ENCODE measurements at regions not wholly inside any gene's neighbourhood (a gene's known extent, or its start where the extent isn't known, plus 50 kb on each side); places are given as distances from the start of the nearest gene placed in this dataset.
A peak's percentile ranks its signal among the peaks of the same experiment; 100 is the strongest.
"Not testable (repeated sequence)": the region's sequence is repeated elsewhere in the genome, so short reads cannot be mapped to it uniquely, and the experiment has no call there.

DNA sequence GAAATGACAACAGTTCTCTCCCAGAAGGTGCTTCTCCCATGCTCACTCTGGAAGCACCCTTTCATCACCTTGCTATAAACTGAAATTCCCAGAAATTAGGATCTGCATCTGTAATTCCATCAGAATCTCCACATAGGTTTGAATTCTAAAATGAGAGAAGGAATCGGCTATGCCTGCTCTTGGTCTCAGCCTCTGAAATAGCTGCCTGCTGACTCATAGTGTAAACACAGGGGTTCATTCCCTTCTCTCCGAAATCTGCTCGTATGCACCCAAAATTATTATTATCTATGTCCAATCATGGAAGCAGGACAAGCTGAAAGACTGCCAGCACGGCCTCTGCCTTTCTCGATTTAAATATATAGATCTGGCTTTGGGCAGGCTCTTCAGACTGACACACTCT is 74.6 kb upstream of the TAB2 start:
- Histone ChIP-seq H3K4me3 (no peak overlapping the region), H3K4me1 (peaks cover 16% of the 10 kb centered on the region), H3K9ac (no peak overlapping the region), H4K20me1 (no peaks in the 10 kb centered on the region), H3K27me3 (no peaks in the 10 kb centered on the region), H3K9me3 (peaks cover 29% of the 10 kb centered on the region), H3K4me2 (no peak overlapping the region), H3K27ac (no peak overlapping the region), H3K36me3 (no peaks in the 10 kb centered on the region)
- TF ChIP-seq Cebpa-rat (IDR thresholded peaks at IDR 0.05): no peak

DNA sequence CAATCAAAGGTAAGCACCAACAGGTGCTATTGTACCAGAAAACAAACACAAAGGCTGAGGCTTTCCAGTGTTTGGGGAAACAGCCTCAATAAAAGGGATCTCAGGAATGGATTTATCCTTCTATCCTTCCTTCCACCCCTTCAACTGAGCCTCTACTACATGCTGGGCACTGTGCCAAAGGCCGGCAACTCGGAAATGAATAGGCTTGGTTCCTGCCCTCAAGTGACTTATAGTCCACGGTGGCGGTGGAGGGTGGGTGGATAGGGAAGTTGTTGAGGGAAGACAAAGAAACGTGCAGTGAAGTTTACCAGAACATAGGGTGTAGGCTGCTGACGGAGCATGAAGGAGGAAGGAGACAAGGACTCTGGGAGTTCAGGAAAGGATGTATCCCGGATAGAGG is 73.4 kb upstream of the TAB2 start:
- no peak overlapping the region for H3K4me3 ChIP-seq
- H3K4me2 ChIP-seq: no peak overlapping the region
- H3K27ac ChIP-seq: no peak overlapping the region
- TF ChIP-seq Cebpa-rat (IDR thresholded peaks at IDR 0.05): no peak
- H4K20me1 ChIP-seq: no peaks in the 10 kb centered on the region
- no peak overlapping the region for H3K9ac ChIP-seq
- H3K27me3 ChIP-seq: no peaks in the 10 kb centered on the region
- H3K9me3 ChIP-seq: peaks cover 17% of the 10 kb centered on the region
- peaks cover 26% of the 10 kb centered on the region for H3K4me1 ChIP-seq
- H3K36me3 ChIP-seq: no peaks in the 10 kb centered on the region

DNA sequence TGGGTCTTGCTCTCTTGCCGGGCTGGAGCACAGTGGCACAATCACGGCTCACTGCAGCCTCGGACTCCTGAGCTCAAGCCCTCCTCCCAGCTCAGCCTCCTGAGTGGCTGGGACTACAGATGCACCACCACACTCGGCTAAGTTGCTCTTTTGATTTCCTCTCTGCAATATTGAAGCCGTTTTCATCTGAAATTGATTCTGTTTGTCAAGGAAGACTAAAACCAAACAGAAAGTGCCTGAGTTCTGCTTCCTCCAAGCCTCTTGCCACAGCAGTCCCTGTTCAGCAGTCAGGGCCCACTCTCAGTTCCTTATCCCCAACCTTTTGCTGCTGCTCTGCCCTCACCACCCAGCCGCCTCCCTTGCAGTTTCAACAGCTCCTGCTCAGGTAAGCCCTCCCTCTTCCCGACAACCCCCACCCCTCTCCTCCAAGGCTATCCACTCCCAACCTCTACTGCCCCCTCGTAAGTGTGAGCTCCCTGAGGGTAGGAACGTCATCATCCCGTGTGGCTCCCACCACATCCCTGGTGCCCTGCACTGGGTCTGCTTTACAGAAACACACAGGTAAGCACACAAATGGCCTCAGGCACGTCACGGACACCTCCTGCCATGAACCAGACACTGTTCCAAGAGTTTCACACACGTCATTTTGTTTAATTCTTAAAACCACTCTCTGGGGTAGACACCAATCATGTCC is 70.7 kb upstream of the TAB2 start:
- H3K4me2 ChIP-seq: peak overlapping the region; percentile 50
- H3K27ac ChIP-seq: peak overlapping the region; percentile 40
- no peaks in the 10 kb centered on the region for H3K27me3 ChIP-seq
- TF ChIP-seq Cebpa-rat (IDR thresholded peaks at IDR 0.05): no peak
- H3K9ac ChIP-seq: peak overlapping the region; percentile 34; the same call in 1 of the 2 replicates
- no peak overlapping the region for H3K4me3 ChIP-seq
- no peaks in the 10 kb centered on the region for H3K36me3 ChIP-seq
- no peaks in the 10 kb centered on the region for H4K20me1 ChIP-seq
- H3K4me1 ChIP-seq: peaks cover 26% of the 10 kb centered on the region
- H3K9me3 ChIP-seq: no peaks in the 10 kb centered on the region; the same call in 1 of the 2 replicates

DNA sequence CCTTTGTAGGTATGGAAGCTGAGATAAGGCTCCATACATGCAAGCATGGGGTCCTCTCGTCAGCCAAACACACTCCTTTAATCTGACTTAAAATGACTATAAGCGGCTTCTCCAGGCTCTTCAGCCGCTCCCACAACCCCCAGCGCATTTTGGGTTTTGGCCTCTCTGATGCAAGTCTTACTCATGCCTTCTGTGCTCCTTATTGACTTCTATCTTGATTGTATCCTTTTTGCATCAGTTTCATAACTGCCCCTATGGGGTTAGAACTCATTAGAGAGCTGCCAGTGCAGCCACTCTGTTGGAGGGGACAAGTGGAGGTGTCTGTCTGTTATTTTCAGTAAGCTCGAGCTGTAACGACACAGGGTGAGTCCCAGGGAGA is 70.1 kb upstream of the TAB2 start:
- no peak overlapping the region for H3K9ac ChIP-seq
- no peaks in the 10 kb centered on the region for H3K27me3 ChIP-seq
- no peak overlapping the region for H3K4me3 ChIP-seq
- no peaks in the 10 kb centered on the region for H4K20me1 ChIP-seq
- no peaks in the 10 kb centered on the region; the same call in 1 of the 2 replicates for H3K9me3 ChIP-seq
- TF ChIP-seq Cebpa-rat (IDR thresholded peaks at IDR 0.05): no peak
- no peaks in the 10 kb centered on the region for H3K36me3 ChIP-seq
- H3K4me1 ChIP-seq: peaks cover 26% of the 10 kb centered on the region
- no peak overlapping the region for H3K27ac ChIP-seq
- H3K4me2 ChIP-seq: no peak overlapping the region

DNA sequence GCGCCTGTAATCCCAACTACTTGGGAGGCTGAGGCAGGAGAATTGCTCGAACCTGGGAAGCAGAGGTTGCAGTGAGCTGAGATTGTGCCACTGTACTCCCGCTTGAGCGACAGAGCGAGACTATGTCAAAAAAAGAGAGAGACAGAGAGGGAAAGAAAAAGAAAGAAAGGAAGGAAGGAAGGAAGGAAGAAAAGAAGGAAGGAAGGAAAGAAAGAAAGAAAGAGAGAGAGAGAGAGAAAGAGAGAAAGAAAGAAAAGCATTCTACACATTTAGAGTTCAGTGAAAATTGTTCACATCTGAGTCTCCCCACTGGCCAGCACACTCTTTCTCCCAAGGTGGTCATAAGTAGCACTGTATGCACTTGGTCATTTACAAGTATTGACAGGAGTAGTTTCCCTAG is 69.2 kb upstream of the TAB2 start:
- H3K4me1 ChIP-seq: peaks cover 26% of the 10 kb centered on the region
- not testable (repeated sequence) for H3K4me3 ChIP-seq, H3K27ac ChIP-seq, H3K36me3 ChIP-seq, H3K9me3 ChIP-seq, H3K9ac ChIP-seq, H3K27me3 ChIP-seq, H4K20me1 ChIP-seq
- H3K4me2 ChIP-seq: peak overlapping the region; percentile 12; the same call in 1 of the 2 replicates

DNA sequence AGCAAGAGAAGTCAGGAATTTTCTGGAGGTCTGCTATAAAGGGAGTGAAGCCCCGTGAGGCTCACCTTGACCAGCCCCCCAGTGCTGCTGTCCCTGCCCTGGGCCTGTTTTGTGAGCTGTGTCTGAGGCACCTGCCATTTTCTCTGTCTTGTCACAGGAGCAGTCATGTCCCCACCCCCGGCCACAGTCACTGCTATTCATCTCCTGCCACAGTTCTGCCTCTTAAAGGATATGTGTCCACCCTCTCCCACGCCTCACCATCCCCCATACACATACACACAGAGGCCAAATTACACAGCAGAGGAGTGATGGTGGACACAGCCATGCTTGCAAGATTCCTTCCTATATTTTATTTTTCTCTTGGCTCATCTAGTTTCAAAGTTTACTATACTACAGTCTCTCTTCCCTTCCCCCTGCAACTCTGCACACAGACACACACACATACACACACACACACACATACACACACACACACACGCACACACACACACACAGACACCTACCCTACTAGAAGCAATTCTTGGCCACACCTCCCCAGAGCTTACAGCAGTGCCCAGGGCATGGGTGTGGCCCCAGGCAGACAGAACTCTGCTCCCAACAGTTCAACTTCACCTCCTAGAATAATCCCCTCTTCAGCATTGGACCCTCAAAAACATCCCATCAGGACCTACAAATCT is 68.7 kb upstream of the TAB2 start:
- Histone ChIP-seq H3K9me3 (peaks cover 6% of the 10 kb centered on the region; the same call in 1 of the 2 replicates), H3K27ac (no peak overlapping the region), H3K4me3 (no peak overlapping the region), H3K36me3 (no peaks in the 10 kb centered on the region), H4K20me1 (no peaks in the 10 kb centered on the region), H3K4me2 (peak overlapping the region; percentile 12; the same call in 1 of the 2 replicates), H3K4me1 (peaks cover 26% of the 10 kb centered on the region), H3K9ac (no peak overlapping the region), H3K27me3 (no peaks in the 10 kb centered on the region)
- TF ChIP-seq Cebpa-rat (IDR thresholded peaks at IDR 0.05): no peak

DNA sequence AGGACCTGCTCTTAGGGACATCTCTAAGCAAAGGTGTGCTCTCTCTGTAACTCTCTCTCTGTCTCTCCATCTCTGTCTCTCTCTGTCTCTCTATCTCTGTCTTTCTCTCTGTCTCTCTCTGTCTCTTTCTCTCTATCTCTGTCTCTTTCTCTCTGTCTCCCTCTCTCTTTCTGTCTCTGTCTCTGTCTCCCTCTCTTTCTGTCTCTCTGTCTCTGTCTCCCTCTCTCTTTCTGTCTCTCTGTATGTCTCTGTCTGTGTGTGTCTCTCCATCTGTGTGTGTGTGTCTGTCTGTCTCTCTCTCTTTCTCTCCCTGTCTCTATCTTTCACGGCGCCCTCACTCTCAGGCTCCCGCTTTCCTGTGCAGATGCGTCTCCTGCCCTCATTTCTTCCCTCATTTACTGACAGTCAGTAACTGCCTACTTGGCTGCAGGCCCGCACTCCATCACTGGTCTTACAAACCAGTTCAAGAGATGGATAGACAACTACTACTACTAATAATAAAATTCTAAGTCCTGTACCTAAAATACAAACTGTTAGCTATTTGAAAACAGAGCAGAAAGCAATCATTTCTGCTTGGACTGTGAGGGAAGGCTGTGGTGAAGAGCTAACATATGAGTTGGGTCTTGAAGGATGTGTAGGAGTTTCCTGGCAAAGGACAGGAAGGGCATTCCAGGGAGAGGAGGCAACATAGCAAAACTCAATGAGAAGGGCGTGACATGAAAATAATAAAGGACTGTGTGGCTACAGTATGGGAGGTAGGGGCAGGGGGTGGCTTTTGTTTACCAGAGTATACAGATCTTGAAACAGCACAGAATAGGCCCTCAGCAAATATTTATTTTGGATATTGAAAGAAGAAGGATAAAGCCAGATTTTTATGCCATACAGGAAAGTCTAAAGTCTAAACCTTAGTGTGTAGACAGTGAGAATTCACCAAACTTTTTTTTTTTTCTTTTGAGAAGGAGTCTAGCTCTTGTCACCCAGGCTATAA is 67.8 kb upstream of the TAB2 start:
- peaks cover 26% of the 10 kb centered on the region for H3K4me1 ChIP-seq
- no peaks in the 10 kb centered on the region for H3K27me3 ChIP-seq

DNA sequence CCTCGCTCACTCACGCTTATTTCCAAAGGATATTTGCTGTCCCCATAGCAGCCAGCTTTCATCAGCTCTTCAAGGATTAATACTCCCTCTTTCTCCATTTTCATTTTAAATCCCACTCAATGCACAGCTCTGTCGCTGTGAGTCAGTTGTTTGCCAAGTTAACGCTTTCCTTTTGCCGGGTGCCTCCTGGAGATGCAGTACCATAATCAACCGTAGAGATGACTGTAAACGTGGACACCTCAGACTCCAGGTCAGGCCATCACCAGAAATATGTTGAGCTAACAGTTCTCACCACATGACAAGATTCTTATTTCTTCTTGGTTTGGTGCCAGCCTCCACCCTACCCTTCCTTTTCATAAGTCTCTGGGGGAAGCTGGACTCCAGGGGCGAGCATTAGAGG is 66.6 kb upstream of the TAB2 start:
- Histone ChIP-seq H3K36me3 (no peaks in the 10 kb centered on the region), H3K9ac (no peak overlapping the region), H3K4me1 (peaks cover 32% of the 10 kb centered on the region), H3K27me3 (no peaks in the 10 kb centered on the region), H4K20me1 (no peaks in the 10 kb centered on the region), H3K4me2 (no peak overlapping the region), H3K27ac (no peak overlapping the region), H3K9me3 (peaks cover 6% of the 10 kb centered on the region; the same call in 1 of the 2 replicates), H3K4me3 (no peak overlapping the region)
- no peak for TF ChIP-seq Cebpa-rat (IDR thresholded peaks at IDR 0.05)

More for the DNA sequence above, 67.8 kb upstream of the TAB2 start:
- Histone ChIP-seq H3K4me3 (no peak overlapping the region), H4K20me1 (no peaks in the 10 kb centered on the region), H3K36me3 (no peaks in the 10 kb centered on the region), H3K9ac (no peak overlapping the region), H3K27ac (no peak overlapping the region), H3K4me2 (no peak overlapping the region), H3K9me3 (peaks cover 6% of the 10 kb centered on the region; the same call in 1 of the 2 replicates)
- no peak for TF ChIP-seq Cebpa-rat (IDR thresholded peaks at IDR 0.05)

DNA sequence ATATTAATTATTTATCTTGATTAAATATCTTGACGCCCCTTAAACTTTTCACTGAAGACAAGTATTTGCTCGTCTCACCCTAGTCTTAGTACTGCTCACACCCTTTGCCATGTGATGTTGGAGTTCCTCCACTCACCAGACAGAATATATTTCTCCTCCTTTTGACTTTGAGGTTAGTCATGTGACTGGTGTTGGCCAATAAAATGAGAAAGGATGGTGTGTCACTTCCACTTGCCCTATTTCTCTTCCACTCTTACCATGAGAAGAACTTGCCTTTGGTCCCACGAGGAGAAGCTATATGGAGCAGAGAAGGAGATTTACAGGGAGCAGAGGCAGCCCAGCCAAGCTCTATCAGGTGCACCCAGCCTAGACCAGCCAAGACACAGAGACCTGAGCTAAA is 64.9 kb upstream of the TAB2 start:
- peaks cover 6% of the 10 kb centered on the region; the same call in 1 of the 2 replicates for H3K9me3 ChIP-seq
- TF ChIP-seq Cebpa-rat (IDR thresholded peaks at IDR 0.05): no peak
- no peaks in the 10 kb centered on the region for H4K20me1 ChIP-seq
- H3K4me2 ChIP-seq: no peak overlapping the region
- H3K4me3 ChIP-seq: no peak overlapping the region
- H3K27ac ChIP-seq: no peak overlapping the region
- peaks cover 29% of the 10 kb centered on the region for H3K4me1 ChIP-seq
- no peaks in the 10 kb centered on the region for H3K36me3 ChIP-seq
- no peak overlapping the region for H3K9ac ChIP-seq
- no peaks in the 10 kb centered on the region for H3K27me3 ChIP-seq

Measured in BLaER1 (cell line).